Neural crest cell (in vitro differentiated cells): ENCODE measurements at regions not wholly inside any gene's neighbourhood (a gene's known extent, or its start where the extent isn't known, plus 50 kb on each side); places are given as distances from the start of the nearest gene placed in this dataset.

Source experiments
- DNase-seq: peaks from one replicate; pipeline ENCODE4 v3.0.0; 2021; ENCODE audit warnings: low read depth, mixed read lengths, low spot score
- H3K27ac Mint-ChIP-seq: one replicate; pipeline ENCODE4 v1.8.0; 2021; ENCODE audit warnings: mild to moderate bottlenecking, mixed read lengths; ENCODE audit not compliant: unreplicated experiment
- H3K27me3 Mint-ChIP-seq: 2 replicates; pipeline ENCODE4 v1.8.0; 2021; ENCODE audit warnings: low read depth, mild to moderate bottlenecking, mixed read lengths
- H3K36me3 Mint-ChIP-seq: 2 replicates; pipeline ENCODE4 v1.8.0; 2021; ENCODE audit warnings: low read depth, mild to moderate bottlenecking, mixed read lengths
- H3K4me1 Mint-ChIP-seq: 2 replicates; pipeline ENCODE4 v1.8.0; 2021; ENCODE audit warnings: mixed read lengths
- H3K4me3 Mint-ChIP-seq: one replicate; pipeline ENCODE4 v1.8.0; 2021; ENCODE audit warnings: mild to moderate bottlenecking, mixed read lengths
- H3K9me3 Mint-ChIP-seq: 2 replicates; pipeline ENCODE4 v1.8.0; 2021; ENCODE audit warnings: mixed read lengths
- TF ChIP-seq, protein P1 (sequence below): fragments of 200-600 bp; sonication (generic); conservative IDR thresholded peaks from 2 replicates; pipeline ENCODE4 v1.5.0; 2021; ENCODE audit warnings: antibody characterized with exemption, mild to moderate bottlenecking

DNA sequence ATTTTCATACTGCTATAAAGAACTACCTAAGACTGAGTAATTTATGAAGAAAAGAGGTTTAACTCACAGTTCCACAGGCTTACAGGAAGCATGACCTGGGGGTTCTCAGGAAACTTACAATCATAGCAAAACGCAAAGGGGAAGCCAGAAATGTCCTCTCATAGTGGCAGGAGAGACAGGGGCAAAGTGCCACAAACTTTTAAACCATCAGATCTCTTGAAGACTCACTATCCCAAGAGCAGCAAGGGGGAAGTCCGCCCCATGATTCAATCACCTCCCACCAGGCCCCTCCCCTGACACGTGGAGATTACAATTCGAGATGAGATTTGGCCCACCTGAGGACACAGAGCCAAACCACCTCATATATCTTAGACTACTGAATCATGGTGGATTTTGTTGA, 198.7 kb downstream of the KCTD12 start:
- no peaks in the 10 kb centered on the region for H3K27me3 Mint-ChIP-seq
- H3K4me1 Mint-ChIP-seq = peaks cover 4% of the 10 kb centered on the region
- peaks cover 6% of the 10 kb centered on the region for H3K9me3 Mint-ChIP-seq
- H3K4me3 Mint-ChIP-seq = no peak overlapping the region
- H3K36me3 Mint-ChIP-seq = no peaks in the 10 kb centered on the region
- H3K27ac Mint-ChIP-seq = no peak overlapping the region
- TF ChIP-seq, protein P1, sequence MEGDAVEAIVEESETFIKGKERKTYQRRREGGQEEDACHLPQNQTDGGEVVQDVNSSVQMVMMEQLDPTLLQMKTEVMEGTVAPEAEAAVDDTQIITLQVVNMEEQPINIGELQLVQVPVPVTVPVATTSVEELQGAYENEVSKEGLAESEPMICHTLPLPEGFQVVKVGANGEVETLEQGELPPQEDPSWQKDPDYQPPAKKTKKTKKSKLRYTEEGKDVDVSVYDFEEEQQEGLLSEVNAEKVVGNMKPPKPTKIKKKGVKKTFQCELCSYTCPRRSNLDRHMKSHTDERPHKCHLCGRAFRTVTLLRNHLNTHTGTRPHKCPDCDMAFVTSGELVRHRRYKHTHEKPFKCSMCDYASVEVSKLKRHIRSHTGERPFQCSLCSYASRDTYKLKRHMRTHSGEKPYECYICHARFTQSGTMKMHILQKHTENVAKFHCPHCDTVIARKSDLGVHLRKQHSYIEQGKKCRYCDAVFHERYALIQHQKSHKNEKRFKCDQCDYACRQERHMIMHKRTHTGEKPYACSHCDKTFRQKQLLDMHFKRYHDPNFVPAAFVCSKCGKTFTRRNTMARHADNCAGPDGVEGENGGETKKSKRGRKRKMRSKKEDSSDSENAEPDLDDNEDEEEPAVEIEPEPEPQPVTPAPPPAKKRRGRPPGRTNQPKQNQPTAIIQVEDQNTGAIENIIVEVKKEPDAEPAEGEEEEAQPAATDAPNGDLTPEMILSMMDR = no peak
- DNase-seq = no peak

DNA sequence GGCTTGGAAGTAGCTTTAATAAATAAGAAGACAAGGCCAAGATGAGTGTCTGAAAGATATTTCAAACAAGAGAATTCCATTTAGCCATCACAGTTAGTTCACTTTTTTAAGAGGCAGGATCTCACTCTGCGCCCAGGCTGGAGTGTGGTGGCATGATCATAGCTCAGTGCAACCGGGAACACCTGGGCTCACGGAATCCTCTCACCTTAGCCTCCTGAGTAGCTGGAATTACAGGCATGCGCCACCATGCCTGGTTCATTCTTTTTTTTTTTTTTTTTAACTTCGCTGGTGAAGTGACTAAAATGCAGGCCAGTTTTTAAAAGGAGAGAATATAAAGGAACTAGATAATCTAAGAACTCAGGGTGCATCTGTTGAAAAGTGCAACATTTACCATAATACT, 200.3 kb downstream of the KCTD12 start:
- no peak for DNase-seq
- H3K36me3 Mint-ChIP-seq = no peaks in the 10 kb centered on the region
- H3K27me3 Mint-ChIP-seq = no peaks in the 10 kb centered on the region
- no peaks in the 10 kb centered on the region for H3K4me1 Mint-ChIP-seq
- TF ChIP-seq, protein P1 = no peak
- peaks cover 6% of the 10 kb centered on the region for H3K9me3 Mint-ChIP-seq
- H3K27ac Mint-ChIP-seq = no peak overlapping the region
- no peak overlapping the region for H3K4me3 Mint-ChIP-seq

DNA sequence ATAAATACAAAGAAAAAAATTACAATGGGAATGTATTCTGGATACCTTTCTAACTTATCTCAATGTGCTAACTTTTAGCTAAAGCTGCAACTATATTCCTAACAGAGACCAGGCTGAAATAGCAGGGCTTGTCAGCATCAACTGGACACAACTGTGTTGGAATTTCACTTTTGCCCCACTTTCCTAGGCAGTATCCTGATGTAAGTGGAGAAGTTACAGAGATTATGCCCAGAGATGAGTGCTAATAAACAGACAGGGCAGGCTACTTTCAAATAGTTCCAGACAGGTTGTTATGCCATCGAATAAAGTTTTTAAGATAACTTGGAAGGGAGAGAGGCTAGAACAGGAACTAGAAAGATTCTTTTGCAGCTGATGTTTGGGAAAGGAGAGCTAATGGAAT, 201.9 kb downstream of the KCTD12 start:
- H3K27me3 Mint-ChIP-seq = no peaks in the 10 kb centered on the region
- H3K27ac Mint-ChIP-seq = no peak overlapping the region
- TF ChIP-seq, protein P1 = no peak
- H3K9me3 Mint-ChIP-seq = peaks cover 2% of the 10 kb centered on the region
- H3K4me1 Mint-ChIP-seq = no peaks in the 10 kb centered on the region
- no peak overlapping the region for H3K4me3 Mint-ChIP-seq
- no peak for DNase-seq
- H3K36me3 Mint-ChIP-seq = no peaks in the 10 kb centered on the region

DNA sequence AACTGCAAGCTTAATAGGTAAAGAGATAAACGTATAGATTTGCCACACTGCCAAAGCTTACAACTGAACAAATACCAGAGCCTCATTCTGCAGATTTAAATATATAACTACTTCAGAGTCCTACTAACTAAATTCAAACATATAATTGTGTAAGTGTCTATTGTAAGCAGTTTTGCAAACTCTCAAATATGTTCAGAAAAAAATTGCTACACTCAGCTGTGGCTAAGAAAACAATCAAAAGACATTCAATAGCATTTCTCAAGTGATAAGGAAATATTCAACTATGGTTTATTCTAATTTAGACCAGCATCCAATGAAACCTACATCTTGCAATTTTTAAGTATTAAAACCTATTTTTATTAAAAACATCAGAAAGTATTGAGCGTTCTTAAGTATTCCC, 202.4 kb downstream of the KCTD12 start:
- DNase-seq = no peak
- Mint-ChIP-seq H3K27me3 (no peaks in the 10 kb centered on the region), H3K4me3 (no peak overlapping the region), H3K4me1 (no peaks in the 10 kb centered on the region), H3K36me3 (no peaks in the 10 kb centered on the region), H3K9me3 (no peaks in the 10 kb centered on the region), H3K27ac (no peak overlapping the region)
- TF ChIP-seq, protein P1 = no peak

DNA sequence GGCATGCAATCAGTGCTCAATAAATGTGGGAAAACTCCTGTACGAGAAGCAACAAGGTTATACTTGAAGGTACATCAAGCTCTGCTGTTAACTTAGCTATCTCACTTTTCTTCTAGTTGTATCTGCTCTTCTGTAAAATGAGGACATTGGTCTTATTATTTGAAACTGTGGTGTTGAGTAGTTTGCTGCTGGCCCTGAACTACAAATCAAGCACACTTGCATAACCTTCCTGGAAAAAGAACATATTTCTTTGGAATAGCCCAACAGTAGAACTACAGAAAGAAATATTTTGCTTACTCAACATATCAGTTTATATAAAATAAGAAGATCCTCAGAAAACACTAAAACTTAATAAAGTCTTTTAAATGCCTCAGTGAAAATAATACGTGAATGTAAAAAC, 203.0 kb downstream of the KCTD12 start:
- TF ChIP-seq, protein P1 = no peak
- no peaks in the 10 kb centered on the region for H3K36me3 Mint-ChIP-seq
- no peaks in the 10 kb centered on the region for H3K4me1 Mint-ChIP-seq
- H3K27ac Mint-ChIP-seq = no peak overlapping the region
- H3K4me3 Mint-ChIP-seq = no peak overlapping the region
- H3K27me3 Mint-ChIP-seq = no peaks in the 10 kb centered on the region
- no peaks in the 10 kb centered on the region for H3K9me3 Mint-ChIP-seq
- DNase-seq = no peak

- Mint-ChIP-seq H3K36me3 (no peaks in the 10 kb centered on the region), H3K4me1 (no peaks in the 10 kb centered on the region), H3K9me3 (no peaks in the 10 kb centered on the region), H3K27me3 (no peaks in the 10 kb centered on the region), H3K4me3 (no peak overlapping the region), H3K27ac (no peak overlapping the region)
- no peak for DNase-seq
- TF ChIP-seq, protein P1 = no peak
Observed at GRCh38 chr13:76680112-76680511, 206.1 kb downstream of the KCTD12 start.
